ENCODE measurements at regions not wholly inside any gene's neighbourhood (a gene's known extent, or its start where the extent isn't known, plus 50 kb on each side); places are given as distances from the start of the nearest gene placed in this dataset.

DNA sequence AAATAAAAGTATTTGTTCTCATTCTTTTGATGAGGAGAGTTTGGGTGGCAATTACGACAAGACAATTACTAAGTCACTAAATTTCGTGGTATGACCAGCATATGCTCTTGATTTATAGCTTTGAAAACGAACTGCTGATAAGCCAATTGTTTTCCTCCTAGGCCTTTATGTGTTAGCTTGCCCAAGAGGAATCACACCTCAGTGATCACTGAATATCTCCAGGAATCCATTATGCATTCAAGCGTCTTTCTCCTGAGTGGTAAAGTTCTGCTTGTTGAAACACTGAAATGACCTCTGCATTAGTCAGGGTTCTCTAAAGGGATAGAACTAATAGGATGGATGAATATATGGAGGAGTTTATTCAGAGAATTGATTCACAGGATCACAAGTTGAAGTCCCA is 677.7 kb upstream of the MEF2C start:
- Histone ChIP-seq H3K27ac (no peak overlapping the region), H3K9me3 (no peaks in the 10 kb centered on the region), H3K36me3 (no peaks in the 10 kb centered on the region), H3K27me3 (no peaks in the 10 kb centered on the region), H3K4me1 (no peaks in the 10 kb centered on the region), H3K4me3 (no peak overlapping the region)
- intact Hi-C loops (cut with DNase I; ENCODE audit: low total_unique reads), result no loop called here
- no peak for DNase-seq
- TF ChIP-seq EP300 (IDR thresholded peaks at IDR 0.05), result no peak
- TF ChIP-seq, protein P1, sequence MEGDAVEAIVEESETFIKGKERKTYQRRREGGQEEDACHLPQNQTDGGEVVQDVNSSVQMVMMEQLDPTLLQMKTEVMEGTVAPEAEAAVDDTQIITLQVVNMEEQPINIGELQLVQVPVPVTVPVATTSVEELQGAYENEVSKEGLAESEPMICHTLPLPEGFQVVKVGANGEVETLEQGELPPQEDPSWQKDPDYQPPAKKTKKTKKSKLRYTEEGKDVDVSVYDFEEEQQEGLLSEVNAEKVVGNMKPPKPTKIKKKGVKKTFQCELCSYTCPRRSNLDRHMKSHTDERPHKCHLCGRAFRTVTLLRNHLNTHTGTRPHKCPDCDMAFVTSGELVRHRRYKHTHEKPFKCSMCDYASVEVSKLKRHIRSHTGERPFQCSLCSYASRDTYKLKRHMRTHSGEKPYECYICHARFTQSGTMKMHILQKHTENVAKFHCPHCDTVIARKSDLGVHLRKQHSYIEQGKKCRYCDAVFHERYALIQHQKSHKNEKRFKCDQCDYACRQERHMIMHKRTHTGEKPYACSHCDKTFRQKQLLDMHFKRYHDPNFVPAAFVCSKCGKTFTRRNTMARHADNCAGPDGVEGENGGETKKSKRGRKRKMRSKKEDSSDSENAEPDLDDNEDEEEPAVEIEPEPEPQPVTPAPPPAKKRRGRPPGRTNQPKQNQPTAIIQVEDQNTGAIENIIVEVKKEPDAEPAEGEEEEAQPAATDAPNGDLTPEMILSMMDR (IDR thresholded peaks at IDR 0.05), result no peak
- TF ChIP-seq POLR2AphosphoS5 (IDR thresholded peaks at IDR 0.05), result no peak
- TF ChIP-seq POLR2A (IDR thresholded peaks at IDR 0.05), result no peak
- 35 to 58% (median 48%) methylated on average over 4 of the region's 4 CpGs for WGBS, 5 donors

DNA sequence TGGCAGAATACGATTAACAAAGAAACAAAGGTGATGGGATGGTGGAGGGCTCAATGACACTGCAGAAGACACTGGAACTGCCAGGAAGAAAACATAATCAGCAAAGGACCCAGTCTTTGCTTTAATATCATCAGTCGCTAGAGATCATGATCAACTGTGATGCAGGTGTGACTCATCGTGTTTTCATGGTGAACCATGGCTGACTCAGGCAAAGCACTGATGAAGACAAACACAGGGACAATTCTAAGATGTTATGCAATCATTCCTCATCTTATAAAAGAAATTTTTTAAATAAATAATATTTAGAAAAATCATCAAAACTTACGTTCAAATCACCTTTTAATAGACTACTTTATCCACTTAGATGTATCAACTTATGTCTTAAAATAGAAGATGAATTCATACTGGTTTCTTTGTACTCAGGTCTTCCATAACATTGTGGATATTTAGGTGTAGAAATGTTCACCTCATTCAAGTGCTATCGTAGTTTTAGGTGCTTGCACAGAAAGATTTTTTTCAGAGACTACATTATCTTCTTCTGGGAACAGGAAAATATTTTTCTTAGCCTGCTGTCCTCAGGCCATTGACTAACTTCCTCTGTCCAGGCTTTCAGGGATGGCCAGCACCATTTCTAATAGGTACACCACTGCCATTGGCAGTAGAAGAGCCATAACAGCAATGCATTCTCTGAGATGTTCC is 673.4 kb upstream of the MEF2C start:
- no peaks in the 10 kb centered on the region for H3K36me3 ChIP-seq
- no peak overlapping the region for H3K4me3 ChIP-seq
- no peak overlapping the region for H3K27ac ChIP-seq
- intact Hi-C loops (cut with DNase I; ENCODE audit: low total_unique reads), result no loop called here
- DNase-seq, result no peak
- H3K9me3 ChIP-seq, result no peaks in the 10 kb centered on the region
- WGBS, 5 donors, result 78 to 85% (median 80%) methylated on average over 5 of the region's 5 CpGs
- H3K4me1 ChIP-seq, result no peaks in the 10 kb centered on the region
- TF ChIP-seq POLR2AphosphoS5 (IDR thresholded peaks at IDR 0.05) (no peak), EP300 (IDR thresholded peaks at IDR 0.05) (no peak), POLR2A (IDR thresholded peaks at IDR 0.05) (no peak)
- TF ChIP-seq, protein P1 (IDR thresholded peaks at IDR 0.05), result no peak
- no peaks in the 10 kb centered on the region for H3K27me3 ChIP-seq

- TF ChIP-seq POLR2AphosphoS5 (IDR thresholded peaks at IDR 0.05) (no peak), POLR2A (IDR thresholded peaks at IDR 0.05) (no peak), EP300 (IDR thresholded peaks at IDR 0.05) (no peak)
- TF ChIP-seq, protein P1 (IDR thresholded peaks at IDR 0.05), result no peak
- Histone ChIP-seq H3K27me3 (no peaks in the 10 kb centered on the region), H3K9me3 (no peaks in the 10 kb centered on the region), H3K4me3 (no peak overlapping the region), H3K27ac (no peak overlapping the region), H3K36me3 (no peaks in the 10 kb centered on the region), H3K4me1 (no peaks in the 10 kb centered on the region)
- DNase-seq, result no peak
- intact Hi-C loops (cut with DNase I; ENCODE audit: low total_unique reads), result no loop called here
- 85 to 97% (median 92%) methylated on average over 1 of the region's 1 CpG for WGBS, 5 donors
Observed at GRCh38 chr5:89546657-89547056, 663.7 kb upstream of the MEF2C start.

GRCh38 chr5:89545626-89546025 is 662.6 kb upstream of the MEF2C start:
- Histone ChIP-seq H3K27me3 (no peaks in the 10 kb centered on the region), H3K9me3 (no peaks in the 10 kb centered on the region), H3K4me3 (no peak overlapping the region), H3K4me1 (no peaks in the 10 kb centered on the region), H3K36me3 (no peaks in the 10 kb centered on the region), H3K27ac (no peak overlapping the region)
- TF ChIP-seq, protein P1 (IDR thresholded peaks at IDR 0.05), result no peak
- TF ChIP-seq POLR2A (IDR thresholded peaks at IDR 0.05) (no peak), POLR2AphosphoS5 (IDR thresholded peaks at IDR 0.05) (no peak), EP300 (IDR thresholded peaks at IDR 0.05) (no peak)
- 77 to 90% (median 85%) methylated on average over 5 of the region's 5 CpGs for WGBS, 5 donors
- intact Hi-C loops (cut with DNase I; ENCODE audit: low total_unique reads), result no loop called here
- no peak for DNase-seq

Data from stomach (tissue), 8 donors.